GM12878 (cell line): ENCODE measurements at regions not wholly inside any gene's neighbourhood (a gene's known extent, or its start where the extent isn't known, plus 50 kb on each side); places are given as distances from the start of the nearest gene placed in this dataset.
"Not testable (repeated sequence)": the region's sequence is repeated elsewhere in the genome, so short reads cannot be mapped to it uniquely, and the experiment has no call there.

Experiments
- HDAC2 ChIP-seq: fragments of 200-600 bp; sonication (generic); IDR thresholded peaks from 2 replicates; pipeline ENCODE4 v1.6.1; 2017
- POLR2AphosphoS5 ChIP-seq: IDR thresholded peaks from 2 replicates; pipeline ENCODE4 v1.6.1; 2011; ENCODE audit warnings: mild to moderate bottlenecking, low read length, inconsistent platforms
- SIN3A ChIP-seq: IDR thresholded peaks from 2 replicates; pipeline ENCODE4 v1.6.1; 2012; ENCODE audit warnings: low read depth, low read length, improper control_type of control experiment
- STAT3 ChIP-seq: IDR thresholded peaks from 2 replicates; pipeline ENCODE4 v1.6.1; 2011; ENCODE audit warnings: low read depth, low read length, improper control_type of control experiment
- TAF1 ChIP-seq: IDR thresholded peaks from 2 replicates; pipeline ENCODE4 v1.6.1; 2011; ENCODE audit warnings: mild to moderate bottlenecking, low read depth, low read length, borderline replicate concordance
- TF ChIP-seq, protein P1 (sequence below), 3 experiments: IDR thresholded peaks in 2 of 3; conservative IDR thresholded peaks in 1 of 3; 2 replicates each; pipeline ENCODE4 v1.5.1; 2011; ENCODE audit warnings: low read depth in 3 of 3, low read length in 3 of 3, mild to moderate bottlenecking in 3 of 3, control low read depth in 2 of 3, moderate library complexity in 2 of 3, inconsistent platforms in 1 of 3, mixed read lengths in 1 of 3; ENCODE audit not compliant: control insufficient read depth in 2 of 3, insufficient read depth in 1 of 3; ENCODE audit errors: extremely low read depth in 1 of 3

DNA sequence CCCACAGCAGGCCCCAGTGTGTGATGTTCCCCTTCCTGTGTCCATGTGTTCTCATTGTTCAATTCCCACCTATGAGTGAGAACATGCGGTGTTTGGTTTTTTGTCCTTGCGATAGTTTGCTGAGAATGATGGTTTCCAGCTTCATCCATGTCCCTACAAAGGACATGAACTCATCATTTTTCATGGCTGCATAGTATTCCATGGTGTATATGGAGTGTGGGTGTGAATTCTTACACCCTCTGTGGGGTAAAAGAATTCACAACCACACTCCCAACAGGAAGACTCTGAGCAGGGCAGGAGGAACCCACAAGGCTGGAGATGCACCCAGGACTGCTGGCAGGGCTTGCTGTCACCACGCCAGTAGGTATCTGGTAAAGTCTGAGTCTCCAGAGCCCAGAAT lies 80.9 kb downstream of the DHCR7 start:
- not testable (repeated sequence) for TF ChIP-seq POLR2AphosphoS5, HDAC2, STAT3, TAF1, SIN3A
- TF ChIP-seq, protein P1, sequence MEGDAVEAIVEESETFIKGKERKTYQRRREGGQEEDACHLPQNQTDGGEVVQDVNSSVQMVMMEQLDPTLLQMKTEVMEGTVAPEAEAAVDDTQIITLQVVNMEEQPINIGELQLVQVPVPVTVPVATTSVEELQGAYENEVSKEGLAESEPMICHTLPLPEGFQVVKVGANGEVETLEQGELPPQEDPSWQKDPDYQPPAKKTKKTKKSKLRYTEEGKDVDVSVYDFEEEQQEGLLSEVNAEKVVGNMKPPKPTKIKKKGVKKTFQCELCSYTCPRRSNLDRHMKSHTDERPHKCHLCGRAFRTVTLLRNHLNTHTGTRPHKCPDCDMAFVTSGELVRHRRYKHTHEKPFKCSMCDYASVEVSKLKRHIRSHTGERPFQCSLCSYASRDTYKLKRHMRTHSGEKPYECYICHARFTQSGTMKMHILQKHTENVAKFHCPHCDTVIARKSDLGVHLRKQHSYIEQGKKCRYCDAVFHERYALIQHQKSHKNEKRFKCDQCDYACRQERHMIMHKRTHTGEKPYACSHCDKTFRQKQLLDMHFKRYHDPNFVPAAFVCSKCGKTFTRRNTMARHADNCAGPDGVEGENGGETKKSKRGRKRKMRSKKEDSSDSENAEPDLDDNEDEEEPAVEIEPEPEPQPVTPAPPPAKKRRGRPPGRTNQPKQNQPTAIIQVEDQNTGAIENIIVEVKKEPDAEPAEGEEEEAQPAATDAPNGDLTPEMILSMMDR (IDR thresholded peaks at IDR 0.05 in 2 of 3, conservative IDR thresholded peaks at IDR 0.05 in 1 of 3; ENCODE audit: control insufficient read depth in 2 of 3, extremely low read depth in 1 of 3, insufficient read depth in 1 of 3, low read depth in 3 of 3, low read length in 3 of 3): not testable (repeated sequence)
